NCI-H128 (cell line): ENCODE measurements at regions not wholly inside any gene's neighbourhood (a gene's known extent, or its start where the extent isn't known, plus 50 kb on each side); places are given as distances from the start of the nearest gene placed in this dataset.

Experiments
- DNase-seq: peaks from one replicate; lab custom pipeline; 2025; ENCODE audit not compliant: unreplicated experiment; lab: John Stamatoyannopoulos, UW

DNA sequence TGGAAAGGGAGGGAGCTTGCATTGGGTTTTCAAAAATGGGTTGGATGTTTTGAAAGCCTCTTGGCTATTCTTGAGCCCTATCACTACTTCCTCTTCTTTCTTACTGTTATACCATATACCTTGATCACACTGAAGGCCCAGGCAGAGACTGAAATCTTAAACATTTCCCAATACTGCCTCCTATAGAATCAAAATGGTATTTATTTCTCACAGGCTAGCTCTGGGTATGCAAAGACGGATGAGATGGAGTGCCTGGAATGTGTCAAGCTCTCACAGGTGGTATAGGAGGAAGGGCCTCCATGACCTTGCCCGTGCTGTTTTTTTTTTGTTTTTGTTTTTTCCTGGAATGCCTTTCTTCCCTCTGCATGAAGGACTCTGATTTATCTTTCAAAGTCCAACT, 268.4 kb upstream of the USP24 start:
- DNase-seq = no peak

DNA sequence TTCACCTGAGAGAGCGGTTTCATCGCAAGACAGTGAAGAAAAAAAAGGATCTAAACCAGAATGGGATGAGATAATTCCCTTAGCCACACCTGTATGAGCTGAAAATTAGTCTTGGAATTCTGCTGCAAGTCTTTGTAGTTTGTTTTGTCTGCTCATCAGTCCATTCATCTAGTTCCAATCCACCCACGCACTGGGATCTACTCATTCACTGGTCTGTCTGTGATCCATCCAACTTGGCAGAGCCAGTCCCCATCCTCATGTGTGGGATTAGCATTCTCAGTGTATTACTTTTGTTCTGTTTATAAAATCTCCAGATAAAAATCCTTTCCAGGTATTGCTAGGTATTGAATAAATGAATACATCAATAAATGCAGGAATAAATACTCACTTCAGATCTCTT, 266.5 kb upstream of the USP24 start:
- no peak for DNase-seq

DNA sequence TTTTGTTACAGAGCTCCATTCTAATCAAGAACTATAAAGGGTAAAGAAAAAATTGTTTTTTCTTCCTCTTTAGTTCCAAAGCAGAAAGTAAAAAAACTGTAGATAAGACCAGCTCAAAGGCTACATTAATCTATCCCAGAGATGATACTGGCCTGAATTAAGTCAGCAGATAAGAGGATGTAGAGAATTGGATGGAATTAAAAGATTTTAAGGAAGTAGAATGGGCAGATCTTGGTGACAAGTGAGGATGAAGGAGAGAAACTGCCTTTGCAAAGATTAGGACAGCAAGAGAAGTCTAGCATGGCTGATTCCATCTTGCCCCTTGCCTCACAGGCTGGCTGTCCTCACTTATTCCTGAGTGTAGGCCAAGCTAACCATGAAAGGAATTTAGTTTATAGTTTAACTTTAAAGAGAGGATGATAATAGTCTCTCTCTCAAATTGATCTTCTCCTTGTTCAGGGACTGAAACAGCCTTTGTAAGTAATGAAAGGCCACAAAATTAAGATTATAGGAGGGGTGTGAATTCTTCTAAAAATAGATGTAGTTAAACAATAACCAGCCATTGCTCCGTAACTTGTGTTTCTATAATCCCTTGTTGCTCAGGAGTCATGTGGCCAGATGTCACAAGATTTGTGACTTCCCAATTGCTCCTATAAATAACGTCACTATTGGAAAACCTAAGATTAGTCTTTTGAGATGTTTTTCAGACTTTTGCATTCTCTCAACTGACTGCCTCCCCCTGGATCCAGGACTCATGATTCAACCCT, 265.0 kb upstream of the USP24 start:
- DNase-seq = no peak

DNA sequence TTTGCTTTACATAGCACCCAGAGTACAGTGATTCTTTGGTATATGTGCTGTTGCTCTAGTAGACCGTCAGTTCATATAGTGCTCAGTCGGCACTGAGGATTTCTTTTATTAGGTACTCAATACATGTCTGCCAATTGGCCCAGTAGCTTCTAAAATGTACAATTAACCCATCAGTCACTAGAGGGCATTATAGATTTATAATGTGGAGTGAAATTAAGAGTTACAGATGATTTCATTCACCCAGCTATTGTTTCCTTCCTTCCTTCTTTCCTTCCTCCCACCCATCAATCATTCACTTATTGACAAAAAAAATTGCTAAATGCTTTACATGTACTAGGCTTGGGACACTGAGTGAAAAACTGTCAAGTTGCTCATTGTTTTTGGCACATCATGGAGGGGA, 263.6 kb upstream of the USP24 start:
- DNase-seq = no peak

DNA sequence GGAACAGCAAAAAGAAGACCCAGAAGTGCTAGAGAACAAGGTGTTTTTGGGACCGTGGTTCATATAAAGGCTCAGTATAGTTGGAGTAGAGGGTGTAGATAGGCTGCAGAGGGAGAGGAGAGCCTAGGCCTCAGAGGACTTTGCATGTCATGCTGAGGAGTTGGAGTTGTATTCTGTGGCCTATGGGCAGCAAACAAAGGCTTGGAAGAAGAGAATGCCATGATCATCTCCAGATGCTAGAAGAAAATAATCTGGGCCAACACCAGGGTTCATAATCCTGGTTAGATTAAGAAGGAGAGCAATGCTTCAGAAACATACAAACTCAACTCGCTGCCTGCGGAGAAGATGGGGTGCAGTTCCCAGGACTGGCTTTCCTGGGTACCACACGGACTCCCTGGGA, 262.8 kb upstream of the USP24 start:
- DNase-seq = no peak

DNA sequence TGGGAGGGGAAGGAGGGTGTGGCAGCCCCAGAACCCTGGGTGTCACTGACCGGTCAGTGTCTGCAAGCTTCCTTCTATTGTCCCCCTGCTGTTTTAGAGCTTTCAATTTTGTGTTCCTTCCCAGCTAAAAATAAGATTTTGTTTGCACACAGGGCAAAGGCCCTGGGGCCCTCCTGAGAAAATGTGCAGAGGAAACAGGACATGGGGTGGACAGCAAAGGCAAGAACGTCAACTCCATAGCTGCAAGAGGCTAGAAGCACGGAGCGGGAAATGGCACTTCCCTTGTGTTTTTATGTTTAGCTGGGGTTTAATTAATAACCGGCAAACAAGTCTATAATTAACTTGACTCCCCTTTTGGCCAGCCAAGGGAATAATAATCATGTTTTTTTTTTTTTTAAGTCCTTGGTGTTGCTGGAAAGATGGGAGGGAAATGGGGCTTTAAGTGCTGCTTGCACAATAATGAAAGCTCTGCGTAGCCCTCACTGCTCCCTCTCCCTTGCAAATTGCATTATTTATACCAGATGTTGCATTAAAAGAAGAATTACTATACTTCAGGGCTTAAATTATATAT, 261.4 kb upstream of the USP24 start:
- no peak for DNase-seq

DNA sequence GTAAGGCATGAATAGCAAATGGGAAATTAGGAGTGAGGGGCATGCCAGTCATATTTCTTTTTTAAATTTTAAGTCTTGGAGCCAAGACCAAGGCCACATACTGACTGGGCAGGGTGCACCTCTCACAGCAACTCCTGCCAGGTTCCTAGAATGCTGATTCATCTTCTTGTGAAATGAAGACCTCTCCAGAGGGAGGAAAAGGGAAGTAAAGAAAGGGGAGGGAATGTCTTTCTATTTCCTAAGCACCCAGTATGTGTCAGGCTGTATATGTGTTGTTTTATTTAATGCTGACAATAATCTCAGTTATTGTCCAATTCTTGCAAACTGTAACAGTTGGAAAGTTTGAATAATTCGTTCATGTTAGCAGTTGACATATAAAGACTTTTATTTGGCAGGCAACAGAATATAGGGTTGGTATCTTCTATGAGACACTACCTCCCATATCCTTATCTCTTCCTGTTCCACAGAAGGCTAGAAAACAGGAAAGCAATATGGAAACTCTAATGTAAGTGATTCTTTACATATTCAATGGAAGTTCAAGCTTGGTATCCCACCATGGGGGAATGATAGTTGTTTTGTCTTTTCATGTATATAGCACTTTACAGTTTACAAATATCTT, 259.1 kb upstream of the USP24 start:
- no peak for DNase-seq

DNA sequence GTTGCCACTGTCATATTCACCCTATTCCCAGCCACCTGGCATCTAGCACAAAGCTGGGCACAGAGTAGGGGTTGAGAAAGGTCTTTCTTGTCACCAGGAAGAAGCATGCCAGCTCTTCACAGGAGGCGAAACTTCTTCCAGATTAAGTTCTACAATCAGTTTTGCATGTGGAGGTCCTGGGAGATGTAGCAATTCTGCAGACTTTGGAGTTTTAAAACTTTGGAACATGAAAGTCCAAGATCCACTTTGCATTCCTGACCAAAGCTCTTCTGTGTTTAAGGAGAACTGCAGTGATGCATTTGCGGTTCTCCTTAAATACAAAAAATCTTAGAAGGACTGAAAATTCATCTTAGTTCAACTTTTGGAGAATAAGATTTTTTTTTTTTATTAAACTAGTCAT, 258.5 kb upstream of the USP24 start:
- no peak for DNase-seq

DNA sequence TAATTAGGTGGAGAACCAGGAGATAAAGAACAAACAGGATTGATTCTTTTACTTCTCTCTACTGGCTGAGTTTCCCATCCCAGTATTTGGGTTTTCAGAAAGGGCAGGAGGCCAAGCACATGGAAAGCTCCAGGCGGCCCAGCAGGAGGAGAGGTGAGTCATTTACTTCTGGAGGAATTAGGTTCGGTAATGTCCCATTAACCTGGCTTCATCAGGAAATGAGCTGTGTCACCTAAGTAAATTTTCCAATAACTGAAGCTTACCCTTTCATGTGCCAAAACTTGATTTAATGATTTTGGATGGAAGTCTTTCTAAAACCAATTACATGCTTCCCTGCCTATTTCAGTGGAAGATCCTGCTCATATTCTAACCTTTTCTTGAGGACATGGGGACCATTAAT, 257.6 kb upstream of the USP24 start:
- no peak for DNase-seq

DNA sequence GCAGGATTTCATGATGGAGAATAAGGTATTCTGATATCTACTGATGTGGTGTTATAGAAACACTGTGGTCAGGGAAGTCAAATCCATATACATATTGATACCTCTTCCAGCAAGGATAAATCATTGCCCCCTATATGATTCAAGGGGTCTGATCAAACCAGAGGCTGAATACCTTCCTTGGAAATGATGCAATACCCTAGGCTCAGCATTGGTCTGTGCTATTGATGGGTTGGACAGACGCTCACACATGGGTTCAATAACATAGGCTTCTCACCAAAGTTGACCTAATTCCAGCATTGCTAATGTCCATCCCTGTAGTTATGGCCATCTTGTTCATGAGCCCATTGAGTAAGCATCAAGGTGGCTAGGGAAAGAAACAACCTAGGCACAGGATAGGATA, 257.0 kb upstream of the USP24 start:
- DNase-seq = no peak

DNA sequence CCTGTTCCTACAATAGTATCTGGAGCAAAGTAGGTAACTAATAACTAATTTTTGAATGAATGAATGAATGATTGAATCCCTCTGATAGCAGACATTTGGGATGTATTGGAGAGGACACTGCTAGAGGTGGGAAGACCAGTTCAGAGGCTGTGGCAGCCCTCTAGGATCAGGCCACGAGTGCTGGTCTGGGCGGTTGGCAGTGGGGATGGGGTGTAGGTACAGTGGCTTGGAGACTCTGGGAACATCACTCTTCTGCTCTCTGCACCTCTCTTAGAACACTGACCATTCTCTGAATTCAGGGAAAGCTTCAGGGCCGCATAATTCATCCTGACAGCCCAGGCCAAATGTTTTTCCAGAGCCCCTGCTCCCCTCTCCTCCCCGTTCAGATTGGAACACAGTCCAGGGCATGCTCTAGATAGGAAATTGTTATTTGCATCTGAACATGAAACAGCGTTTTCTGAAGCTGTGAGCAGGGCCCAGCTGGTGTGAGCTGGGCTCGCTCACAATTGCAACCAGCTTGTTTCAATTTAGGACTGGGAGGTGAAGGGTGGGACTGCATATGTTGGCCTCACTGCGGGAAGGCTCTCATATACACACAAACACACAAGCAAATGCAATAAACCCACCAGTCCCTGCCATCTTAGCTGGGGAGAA, 253.1 kb upstream of the USP24 start:
- DNase-seq = no peak

DNA sequence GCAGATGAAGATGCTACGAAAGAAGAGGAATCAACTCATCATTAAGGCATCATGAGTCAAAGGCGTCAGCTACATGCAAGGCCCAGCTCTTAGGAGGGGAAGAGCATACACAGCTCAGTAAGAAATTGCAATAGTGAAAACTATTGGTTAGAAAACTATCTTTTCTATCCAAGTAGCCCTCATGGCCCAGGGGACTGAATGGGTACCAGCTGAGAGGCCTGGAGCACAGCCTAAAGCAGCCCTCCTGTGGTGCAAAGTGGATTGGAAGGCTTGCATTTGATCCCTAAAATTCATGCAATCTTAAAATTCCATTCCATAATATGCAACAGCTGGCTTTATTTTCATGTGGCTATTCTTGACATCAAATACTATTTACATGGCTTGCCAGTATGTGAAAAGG, 251.8 kb upstream of the USP24 start:
- DNase-seq = no peak

DNA sequence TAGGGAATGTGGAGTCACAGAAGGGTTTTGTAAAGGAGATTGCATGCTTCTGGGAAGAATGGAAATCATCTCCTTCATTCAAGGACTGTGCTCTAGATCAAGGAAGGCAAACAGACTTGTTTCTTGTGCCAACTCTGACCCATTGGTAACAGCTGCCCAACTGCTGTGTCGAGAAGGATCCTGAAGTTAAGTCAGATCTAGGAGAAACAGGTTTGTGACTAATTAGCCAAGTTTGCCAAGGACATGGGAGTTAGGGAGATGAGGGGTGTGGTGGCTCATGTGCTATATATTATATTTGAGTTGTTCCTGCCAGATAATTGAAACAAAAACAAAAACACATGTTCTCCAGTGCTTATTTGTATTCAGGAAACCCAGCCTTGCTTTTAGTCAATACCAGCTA, 251.2 kb upstream of the USP24 start:
- DNase-seq = no peak

DNA sequence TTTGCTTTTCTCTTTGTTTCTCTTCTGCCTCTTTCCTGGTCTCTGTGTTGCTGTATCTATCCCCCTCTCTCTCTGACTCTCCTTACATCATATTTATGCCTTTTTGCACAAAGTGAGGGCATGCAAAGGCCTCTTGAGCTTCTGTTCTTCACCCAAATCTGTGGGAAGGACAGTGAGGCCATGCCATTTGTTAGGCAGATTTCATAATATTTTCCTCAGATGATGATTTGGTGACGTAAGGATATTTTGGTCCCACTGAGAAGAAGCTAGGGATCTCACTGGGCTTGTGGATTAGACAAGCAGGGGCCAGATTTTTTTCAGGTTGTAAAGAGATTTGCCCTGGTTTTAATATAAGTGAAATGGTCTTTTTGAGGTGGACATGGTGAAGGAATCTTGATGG, 249.4 kb upstream of the USP24 start:
- no peak for DNase-seq

DNA sequence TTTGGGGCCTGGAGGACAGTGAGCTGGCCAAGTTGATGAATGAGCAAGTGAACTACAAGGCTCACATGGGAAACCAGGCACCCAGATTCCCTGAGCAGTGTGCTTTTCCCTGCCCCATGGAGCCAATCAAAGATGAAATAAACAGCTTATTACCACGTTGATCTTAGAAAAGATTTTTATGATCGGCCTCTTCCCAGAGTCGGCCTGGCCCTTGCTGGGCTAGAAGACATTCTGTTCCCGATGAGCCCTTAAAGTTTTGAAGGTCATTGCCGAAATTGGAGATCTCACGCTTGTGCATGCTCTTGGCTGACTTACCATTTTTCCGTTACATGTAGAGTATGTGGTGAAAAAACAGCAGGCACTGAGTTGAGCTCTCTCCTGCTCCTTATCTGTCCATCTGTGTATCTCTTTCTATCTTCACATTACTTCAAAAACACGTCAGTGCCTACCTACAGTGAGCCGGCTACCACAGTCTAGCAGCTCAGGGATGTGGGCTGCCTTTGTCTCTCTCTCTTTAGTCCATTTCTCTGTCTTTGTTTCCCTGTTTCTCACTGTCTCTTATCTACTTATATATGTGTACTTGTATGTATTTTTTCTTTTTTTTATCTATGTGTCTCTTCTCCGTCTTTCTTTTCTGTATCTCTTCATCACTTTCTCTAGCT, 248.8 kb upstream of the USP24 start:
- DNase-seq = no peak

DNA sequence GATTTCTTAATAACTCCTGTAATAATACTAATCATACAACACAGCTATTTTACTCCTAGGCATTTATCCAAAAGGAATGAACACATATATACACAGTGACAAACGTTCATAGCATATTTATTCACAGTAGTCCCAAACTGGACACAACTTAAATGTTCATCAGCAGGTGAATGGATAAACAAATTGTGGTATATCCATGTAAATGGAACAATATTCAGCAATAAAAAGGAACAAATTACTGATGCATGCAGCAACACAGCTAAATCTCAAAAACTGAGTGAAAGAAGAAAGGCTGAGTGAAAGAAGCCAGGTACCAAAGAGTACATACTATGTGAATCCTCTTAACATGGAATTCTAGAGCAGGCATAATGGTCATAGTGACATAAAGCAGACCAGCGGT, 242.7 kb upstream of the USP24 start:
- DNase-seq = no peak

DNA sequence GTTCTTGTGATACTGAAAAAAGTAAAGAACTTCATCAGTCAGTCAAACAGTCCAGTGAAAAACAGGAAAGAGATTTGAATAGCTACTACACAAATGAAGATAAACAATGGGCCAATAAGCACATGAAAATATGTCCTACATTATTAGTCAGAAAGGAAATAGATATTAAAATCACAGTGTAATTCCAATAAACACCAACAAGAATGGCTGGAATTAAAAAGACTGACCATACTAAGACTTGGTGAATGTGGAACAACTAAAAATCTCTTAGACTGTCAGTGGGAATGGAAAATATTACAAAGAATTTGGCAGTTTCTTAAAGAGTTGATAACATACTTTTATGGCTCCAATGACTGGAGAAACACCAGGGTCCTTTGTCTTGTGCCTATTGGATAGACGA, 241.8 kb upstream of the USP24 start:
- no peak for DNase-seq

DNA sequence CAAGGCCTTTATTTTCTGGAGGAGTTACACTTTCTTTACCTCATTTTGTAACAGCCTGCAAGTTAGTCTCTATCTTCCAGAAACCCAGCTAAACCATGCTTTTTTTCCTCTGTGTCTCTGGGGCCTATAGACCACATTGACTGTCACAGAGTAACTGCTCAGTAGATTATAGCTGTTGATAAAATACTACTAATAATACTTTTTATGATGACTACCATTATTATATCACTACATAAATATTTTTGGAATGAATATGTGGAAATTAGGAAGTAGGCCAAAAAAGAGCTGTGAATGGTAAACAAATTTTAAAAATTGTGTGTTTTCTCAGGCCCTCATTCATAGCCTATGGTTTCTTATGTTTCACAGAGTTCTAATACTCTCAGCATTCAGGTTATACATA, 233.1 kb upstream of the USP24 start:
- no peak for DNase-seq

DNA sequence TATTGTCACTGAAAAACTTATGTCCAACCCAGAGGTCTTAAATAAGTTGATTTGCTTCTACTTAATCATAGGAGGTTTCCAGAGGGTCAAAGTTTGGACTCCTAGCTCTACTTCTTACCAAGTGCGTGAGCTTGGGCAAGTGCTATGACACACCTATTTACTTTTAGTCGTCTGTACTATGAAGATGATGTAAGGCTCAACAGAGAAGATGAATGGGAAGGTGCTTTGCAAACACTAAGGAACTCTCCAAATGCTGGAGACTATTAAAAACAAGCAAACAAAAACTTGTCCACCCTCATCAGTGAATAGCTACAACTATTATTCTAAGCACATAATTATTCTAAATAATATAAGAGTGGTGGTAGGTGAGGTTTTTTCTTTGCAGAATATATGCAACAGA, 232.3 kb upstream of the USP24 start:
- no peak for DNase-seq

DNA sequence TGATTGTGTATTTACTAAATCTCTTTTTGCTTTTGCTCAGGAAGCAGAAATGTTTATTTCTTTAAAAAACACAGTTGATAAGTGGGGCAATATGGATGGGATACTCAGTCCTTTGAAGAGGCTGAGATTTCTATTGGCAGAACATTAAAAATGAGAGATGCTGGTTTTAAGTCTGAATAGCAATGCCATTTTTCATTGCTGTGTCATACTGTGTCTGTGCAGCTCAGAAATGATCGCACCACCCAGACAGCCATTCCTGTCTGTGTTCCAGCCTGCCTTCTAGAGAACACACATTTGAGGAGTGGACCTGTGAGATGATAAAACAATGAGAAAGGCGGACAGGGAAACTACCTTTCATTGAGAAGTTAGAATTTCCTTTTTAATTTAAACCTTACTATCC, 231.2 kb upstream of the USP24 start:
- DNase-seq = no peak

DNA sequence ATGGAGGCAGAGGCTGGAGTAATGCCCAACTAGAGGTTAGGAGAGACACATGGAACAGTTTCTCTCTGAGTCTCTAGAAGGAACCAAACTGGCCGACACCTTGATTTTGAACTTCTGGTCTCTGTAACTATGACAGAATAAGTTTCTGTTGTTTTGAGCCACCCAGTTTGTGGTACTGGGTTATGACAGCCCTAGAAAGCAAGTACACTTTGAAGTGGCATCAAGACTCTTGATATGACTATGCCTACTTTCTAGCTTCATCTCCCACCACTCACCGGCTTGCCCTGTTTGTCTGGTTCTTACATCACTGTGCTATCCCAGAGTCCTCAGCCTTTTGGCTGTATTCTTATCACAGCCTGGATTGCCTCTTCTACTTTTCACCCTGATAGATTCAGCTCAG, 230.3 kb upstream of the USP24 start:
- no peak for DNase-seq

DNA sequence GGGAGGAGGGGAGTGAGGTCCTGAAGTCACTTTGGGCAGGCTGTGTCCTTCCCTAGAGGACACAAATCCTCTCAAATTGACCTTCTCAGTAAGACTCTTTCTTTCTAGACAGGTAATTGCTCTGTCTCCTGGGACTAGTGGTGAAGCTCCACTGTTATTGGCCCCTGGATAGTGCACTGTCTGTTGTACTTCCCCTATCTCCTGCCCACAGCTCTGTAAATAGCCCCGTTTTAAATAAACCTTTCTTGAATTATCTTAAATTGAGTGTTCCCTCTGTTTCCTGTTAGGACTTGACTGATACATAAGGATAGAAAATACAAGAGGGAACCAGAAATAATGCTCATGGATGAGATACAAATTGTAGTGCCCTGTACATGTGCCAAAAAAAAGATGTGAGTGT, 229.5 kb upstream of the USP24 start:
- no peak for DNase-seq
